ENCODE measurements at regions not wholly inside any gene's neighbourhood (a gene's known extent, or its start where the extent isn't known, plus 50 kb on each side); places are given as distances from the start of the nearest gene placed in this dataset.
"Not testable (repeated sequence)": the region's sequence is repeated elsewhere in the genome, so short reads cannot be mapped to it uniquely, and the experiment has no call there.

DNA sequence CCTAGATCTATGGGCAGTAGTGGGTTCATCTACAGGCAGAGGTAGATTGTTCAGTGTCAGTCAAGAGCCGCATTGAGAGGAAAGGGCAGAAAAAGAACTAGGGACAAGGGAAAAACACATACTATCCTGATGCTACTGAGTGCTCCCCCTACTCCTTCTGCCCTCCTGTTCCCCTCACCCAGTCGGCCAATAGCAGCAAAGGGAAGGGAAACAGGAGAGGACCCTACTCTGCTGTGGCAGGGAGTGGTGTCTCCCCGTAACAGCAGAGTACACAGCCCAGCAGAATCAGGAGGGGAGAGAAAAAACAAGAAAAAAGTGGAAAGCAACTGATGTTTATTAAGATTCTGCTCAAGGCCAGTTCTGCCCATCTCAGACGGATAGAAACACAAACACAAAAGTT, 136.1 kb upstream of the CCDC150 start:
- no peaks in the 10 kb centered on the region for H3K4me1 Mint-ChIP-seq
- ATAC-seq (ENCODE audit: low read depth) (no peak), DNase-seq (no peak)
- peaks cover 2% of the 10 kb centered on the region for H3K9me3 Mint-ChIP-seq
- peaks cover 14% of the 10 kb centered on the region for H3K27me3 Mint-ChIP-seq
- H3K4me3 Mint-ChIP-seq: no peak overlapping the region
- POLR2A ChIA-PET: no interaction called here
- H3K27ac Mint-ChIP-seq: no peak overlapping the region
- H3K36me3 Mint-ChIP-seq: no peaks in the 10 kb centered on the region

DNA sequence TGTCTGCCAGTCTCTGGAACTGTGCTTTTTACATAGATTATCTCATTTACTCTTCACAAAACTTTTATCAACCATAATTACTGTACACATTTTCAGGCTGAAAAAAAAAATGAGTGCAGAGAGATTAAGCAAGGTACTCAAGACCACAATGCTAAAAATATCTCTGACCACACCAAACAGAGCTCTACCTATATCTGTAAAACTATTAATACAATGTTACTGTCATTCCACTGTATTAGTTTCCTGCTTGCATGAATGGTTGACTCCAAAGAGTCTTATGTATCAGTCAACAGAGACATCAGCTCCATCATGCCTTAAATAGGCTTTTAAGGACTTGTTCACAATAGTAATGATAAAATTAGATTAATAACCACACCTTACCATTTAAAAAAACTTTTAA, 134.7 kb upstream of the CCDC150 start:
- no peaks in the 10 kb centered on the region for H3K36me3 Mint-ChIP-seq
- H3K4me3 Mint-ChIP-seq: no peak overlapping the region
- H3K9me3 Mint-ChIP-seq: no peaks in the 10 kb centered on the region
- H3K27me3 Mint-ChIP-seq: peaks cover 18% of the 10 kb centered on the region
- no peaks in the 10 kb centered on the region for H3K4me1 Mint-ChIP-seq
- POLR2A ChIA-PET: no interaction called here
- ATAC-seq (ENCODE audit: low read depth) (no peak), DNase-seq (no peak)
- H3K27ac Mint-ChIP-seq: no peak overlapping the region

- Mint-ChIP-seq H3K4me1 (no peaks in the 10 kb centered on the region), H3K27me3 (peaks cover 27% of the 10 kb centered on the region), H3K4me3 (no peak overlapping the region), H3K27ac (no peak overlapping the region), H3K9me3 (no peaks in the 10 kb centered on the region), H3K36me3 (no peaks in the 10 kb centered on the region)
- DNase-seq (no peak), ATAC-seq (ENCODE audit: low read depth) (no peak)
- POLR2A ChIA-PET: no interaction called here
Observed at GRCh38 chr2:196510246-196510645, 129.3 kb upstream of the CCDC150 start.

DNA sequence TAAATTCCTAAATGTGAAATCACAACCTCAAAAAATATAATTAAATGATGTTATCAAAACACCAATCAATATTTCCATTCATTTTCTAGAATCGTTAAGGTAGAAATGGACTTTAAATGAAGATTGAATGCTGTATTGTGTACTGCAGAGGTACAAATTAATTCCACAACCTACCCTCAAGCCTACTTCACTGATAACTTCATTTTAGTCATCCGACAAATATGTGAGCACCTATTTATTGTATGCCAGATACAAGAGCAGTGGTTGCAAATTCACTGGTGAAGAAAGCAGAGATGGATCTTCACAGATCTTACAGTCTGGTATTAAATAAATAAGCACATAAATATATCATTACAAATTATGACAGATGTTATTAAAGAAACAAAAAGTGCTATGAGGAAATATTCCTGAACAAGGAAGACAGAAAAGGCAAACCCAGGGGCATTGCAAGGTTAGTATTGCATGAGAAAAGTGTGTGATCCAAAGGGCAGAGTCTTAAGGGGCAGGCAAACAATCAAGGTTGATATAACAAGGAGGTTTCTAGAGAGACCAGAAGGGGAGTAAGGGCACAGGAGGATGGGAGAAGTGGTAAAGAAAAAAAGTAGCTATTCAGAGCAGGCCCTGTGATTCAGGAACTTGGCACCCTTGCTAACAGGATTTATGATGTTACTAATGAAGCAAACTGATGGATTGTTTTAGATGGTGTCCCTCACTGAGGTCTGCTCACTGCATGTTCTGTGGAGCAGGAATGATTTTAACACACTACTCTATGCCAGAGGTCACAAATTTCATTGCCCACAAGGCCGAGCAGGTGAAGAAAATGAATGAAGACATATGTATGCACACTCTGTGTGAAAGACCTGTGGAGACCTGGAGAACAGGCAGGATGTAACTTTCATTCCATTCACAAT, 128.0 kb upstream of the CCDC150 start:
- no peaks in the 10 kb centered on the region for H3K36me3 Mint-ChIP-seq
- no peaks in the 10 kb centered on the region for H3K9me3 Mint-ChIP-seq

DNA sequence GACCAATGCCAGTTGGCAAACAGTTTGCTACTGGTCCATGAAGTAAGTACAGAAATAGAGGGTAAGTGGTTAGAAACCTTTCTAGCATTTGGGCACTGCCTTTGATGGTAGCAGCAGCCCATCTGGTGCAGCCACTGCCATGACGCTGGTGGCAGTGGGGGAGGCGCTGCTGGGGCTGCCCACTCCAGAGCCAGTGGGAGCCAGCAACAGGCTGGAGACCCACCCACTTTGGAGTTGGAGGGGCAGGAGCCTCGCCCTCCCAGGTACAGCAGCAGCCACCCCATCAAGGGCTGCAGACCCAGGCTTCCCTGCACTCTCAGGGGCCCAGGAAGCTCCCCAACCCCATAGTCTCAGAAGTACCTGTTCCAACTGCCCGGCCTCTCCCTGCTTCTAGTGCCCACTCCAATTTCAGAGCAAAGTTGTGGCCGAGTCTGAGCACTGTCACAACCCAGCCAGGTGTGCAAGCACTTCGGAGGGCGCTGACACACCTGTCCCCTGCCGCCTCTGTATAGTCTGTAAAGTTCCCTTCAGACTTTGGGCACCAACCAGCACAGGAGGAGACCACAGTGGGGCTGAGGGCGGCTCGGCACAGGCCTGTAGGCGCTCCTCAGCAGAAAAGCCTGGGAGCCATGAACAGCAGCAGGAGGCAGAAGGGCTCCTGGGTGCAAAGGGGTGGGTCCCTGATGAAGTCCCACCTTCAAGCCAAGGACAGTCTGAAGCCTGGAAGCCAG, 125.6 kb upstream of the CCDC150 start:
- POLR2A ChIA-PET: no interaction called here
- H3K9me3 Mint-ChIP-seq: no peaks in the 10 kb centered on the region
- DNase-seq (no peak), ATAC-seq (ENCODE audit: low read depth) (no peak)
- H3K4me1 Mint-ChIP-seq: no peaks in the 10 kb centered on the region
- H3K4me3 Mint-ChIP-seq: no peak overlapping the region
- H3K27me3 Mint-ChIP-seq: peaks cover 20% of the 10 kb centered on the region
- no peaks in the 10 kb centered on the region for H3K36me3 Mint-ChIP-seq
- H3K27ac Mint-ChIP-seq: no peak overlapping the region

More for the DNA sequence above, 128.0 kb upstream of the CCDC150 start:
- ATAC-seq (ENCODE audit: low read depth) (no peak), DNase-seq (no peak)
- Mint-ChIP-seq H3K4me1 (no peaks in the 10 kb centered on the region), H3K27me3 (peaks cover 22% of the 10 kb centered on the region), H3K27ac (no peak overlapping the region), H3K4me3 (no peak overlapping the region)
- POLR2A ChIA-PET: no interaction called here

GRCh38 chr2:196514641-196515040, 124.9 kb upstream of the CCDC150 start:
- Mint-ChIP-seq H3K9me3 (no peaks in the 10 kb centered on the region), H3K27me3 (peaks cover 22% of the 10 kb centered on the region), H3K36me3 (no peaks in the 10 kb centered on the region), H3K4me1 (no peaks in the 10 kb centered on the region), H3K4me3 (no peak overlapping the region), H3K27ac (no peak overlapping the region)
- ATAC-seq (ENCODE audit: low read depth): no peak
- POLR2A ChIA-PET: no interaction called here
- no peak for DNase-seq

- Mint-ChIP-seq H3K4me3 (no peak overlapping the region), H3K9me3 (no peaks in the 10 kb centered on the region), H3K36me3 (no peaks in the 10 kb centered on the region), H3K27ac (no peak overlapping the region), H3K4me1 (no peaks in the 10 kb centered on the region), H3K27me3 (peaks cover 18% of the 10 kb centered on the region)
- DNase-seq (no peak), ATAC-seq (ENCODE audit: low read depth) (no peak)
- POLR2A ChIA-PET: no interaction called here
Observed at GRCh38 chr2:196515051-196515450, 124.5 kb upstream of the CCDC150 start.

- H3K4me1 Mint-ChIP-seq: no peaks in the 10 kb centered on the region
- no peaks in the 10 kb centered on the region for H3K36me3 Mint-ChIP-seq
Observed at GRCh38 chr2:196515608-196516007, 123.9 kb upstream of the CCDC150 start.

GRCh38 chr2:196516564-196516963, 123.0 kb upstream of the CCDC150 start:
- no peaks in the 10 kb centered on the region for H3K9me3 Mint-ChIP-seq
- DNase-seq (no peak), ATAC-seq (ENCODE audit: low read depth) (no peak)
- POLR2A ChIA-PET: no interaction called here
- H3K4me3 Mint-ChIP-seq: no peak overlapping the region
- no peak overlapping the region for H3K27ac Mint-ChIP-seq
- H3K27me3 Mint-ChIP-seq: peaks cover 12% of the 10 kb centered on the region
- H3K4me1 Mint-ChIP-seq: no peaks in the 10 kb centered on the region
- no peaks in the 10 kb centered on the region for H3K36me3 Mint-ChIP-seq

More at GRCh38 chr2:196515608-196516007, 123.9 kb upstream of the CCDC150 start:
- Mint-ChIP-seq H3K9me3 (no peaks in the 10 kb centered on the region), H3K27me3 (peaks cover 14% of the 10 kb centered on the region), H3K27ac (no peak overlapping the region), H3K4me3 (no peak overlapping the region)
- POLR2A ChIA-PET: no interaction called here
- no peak for ATAC-seq (ENCODE audit: low read depth)
- DNase-seq: no peak

DNA sequence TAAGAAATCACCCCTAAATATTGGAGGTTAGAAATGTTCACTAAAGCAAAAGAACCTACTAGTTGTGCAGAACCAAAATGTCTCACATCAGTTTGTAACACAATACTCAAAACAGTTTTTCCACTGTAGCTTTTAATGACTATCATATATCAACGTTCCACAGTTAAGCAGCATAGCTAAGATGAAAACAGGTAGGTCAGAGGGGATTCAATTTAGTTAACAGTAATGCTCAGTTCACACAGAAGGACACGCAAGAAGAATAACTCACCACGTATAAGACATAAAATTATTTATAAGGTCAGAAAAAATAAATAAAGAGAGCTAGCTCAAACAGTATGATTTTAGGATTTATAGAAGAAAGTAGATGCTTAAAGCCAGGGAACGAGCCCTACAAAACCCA, 118.9 kb upstream of the CCDC150 start:
- Mint-ChIP-seq H3K4me3 (no peak overlapping the region), H3K36me3 (no peaks in the 10 kb centered on the region), H3K9me3 (no peaks in the 10 kb centered on the region), H3K4me1 (no peaks in the 10 kb centered on the region), H3K27me3 (peaks cover 10% of the 10 kb centered on the region), H3K27ac (no peak overlapping the region)
- DNase-seq (no peak), ATAC-seq (ENCODE audit: low read depth) (no peak)
- POLR2A ChIA-PET: no interaction called here

DNA sequence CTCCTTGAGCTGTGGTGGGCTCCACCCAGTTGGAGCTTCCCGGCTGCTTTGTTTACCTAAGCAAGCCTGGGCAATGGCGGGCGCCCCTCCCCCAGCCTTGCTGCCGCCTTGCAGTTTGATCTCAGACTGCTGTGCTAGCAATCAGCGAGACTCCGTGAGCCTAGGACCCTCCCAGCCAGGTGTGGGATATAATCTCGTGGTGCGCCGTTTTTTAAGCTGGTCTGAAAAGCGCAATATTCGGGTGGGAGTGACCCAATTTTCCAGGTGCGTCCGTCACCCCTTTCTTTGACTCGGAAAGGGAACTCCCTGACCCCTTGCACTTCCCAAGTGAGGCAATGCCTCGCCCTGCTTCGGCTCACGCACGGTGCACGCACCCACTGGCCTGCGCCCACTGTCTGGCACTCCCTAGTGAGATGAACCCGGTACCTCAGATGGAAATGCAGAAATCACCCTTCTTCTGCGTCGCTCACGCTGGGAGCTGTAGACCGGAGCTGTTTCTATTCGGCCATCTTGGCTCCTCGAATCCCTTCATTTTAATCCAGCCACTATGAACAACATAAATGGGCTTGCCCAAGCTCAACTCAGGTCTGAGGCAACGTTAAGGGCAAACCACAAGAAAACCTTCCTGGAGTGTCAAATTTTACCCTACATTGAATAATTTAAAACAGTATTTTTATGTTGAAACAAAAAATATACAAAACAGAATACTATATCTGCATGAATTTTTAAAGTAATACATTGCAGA, 112.4 kb upstream of the CCDC150 start:
- H3K27me3 Mint-ChIP-seq; DNase-seq; H3K4me1 Mint-ChIP-seq; ATAC-seq (ENCODE audit: low read depth); H3K9me3 Mint-ChIP-seq; H3K27ac Mint-ChIP-seq; H3K36me3 Mint-ChIP-seq; H3K4me3 Mint-ChIP-seq; POLR2A ChIA-PET: not testable (repeated sequence)

- H3K9me3 Mint-ChIP-seq: no peaks in the 10 kb centered on the region
- peak; percentile 61 for ATAC-seq (ENCODE audit: low read depth)
- H3K27me3 Mint-ChIP-seq: no peaks in the 10 kb centered on the region
- peaks cover 5% of the 10 kb centered on the region for H3K36me3 Mint-ChIP-seq
- no peak overlapping the region for H3K27ac Mint-ChIP-seq
- no peak for DNase-seq
- H3K4me3 Mint-ChIP-seq: peak overlapping the region; percentile 16
- H3K4me1 Mint-ChIP-seq: peaks cover 14% of the 10 kb centered on the region
- POLR2A ChIA-PET: no interaction called here
Observed at GRCh38 chr2:196528486-196529223, 110.9 kb upstream of the CCDC150 start.

DNA sequence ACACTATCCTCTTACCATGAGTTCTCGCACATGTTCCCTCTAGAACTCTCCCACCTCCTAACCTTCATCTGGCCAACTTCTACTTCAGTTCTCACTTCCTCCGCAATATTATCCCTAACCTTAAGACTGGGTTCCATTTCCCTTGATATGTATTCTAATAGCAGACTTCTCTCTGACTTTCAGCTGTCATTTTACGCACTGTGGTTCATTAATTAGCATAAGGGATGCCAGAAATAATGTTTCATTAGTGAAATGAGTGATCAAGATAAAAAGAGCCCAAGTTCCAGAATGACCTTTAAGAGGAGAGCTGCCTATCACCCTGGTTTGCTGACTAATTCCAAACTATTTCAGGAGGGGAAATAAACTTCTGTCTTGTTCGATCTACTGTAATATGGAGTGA, 108.6 kb upstream of the CCDC150 start:
- H3K4me1 Mint-ChIP-seq: peaks cover 26% of the 10 kb centered on the region

More for the DNA sequence above, 108.6 kb upstream of the CCDC150 start:
- no peak for DNase-seq
- ATAC-seq (ENCODE audit: low read depth): no peak
- Mint-ChIP-seq H3K9me3 (no peaks in the 10 kb centered on the region), H3K27ac (no peak overlapping the region), H3K36me3 (peaks cover 5% of the 10 kb centered on the region), H3K4me3 (no peak overlapping the region), H3K27me3 (peaks cover 12% of the 10 kb centered on the region)
- POLR2A ChIA-PET: interaction anchor here (0.6 kb wide), 2 partner anchors 58 to 166 kb away, joined by 3 to 4 read pairs; no protein-coding TSS in a partner anchor

Data from activated naive CD8-positive, alpha-beta T cell treated with anti-CD3 and anti-CD28 coated beads, Interleukin-2, amount 10 ng/mL, durations not matched to agents 7 days and 5 days (primary cell).